H9 (cell line): ENCODE measurements at regions not wholly inside any gene's neighbourhood (a gene's known extent, or its start where the extent isn't known, plus 50 kb on each side); places are given as distances from the start of the nearest gene placed in this dataset.

ENCODE experiments used
- DNase-seq: peaks from one replicate; pipeline ENCODE4 v3.0.0-alpha.2; 2017
- H2AFZ ChIP-seq: one replicate; pipeline ENCODE4 v1.6.1; 2013; ENCODE audit warnings: mild to moderate bottlenecking, low read length, control low read depth, moderate library complexity
- H2AK5ac ChIP-seq: 2 replicates; pipeline ENCODE4 v1.6.1; 2013; ENCODE audit warnings: low read length, control low read depth, mixed read lengths; ENCODE audit not compliant: insufficient read length
- H2BK120ac ChIP-seq: one replicate; pipeline ENCODE4 v1.6.1; 2013; ENCODE audit warnings: low read depth, mild to moderate bottlenecking, low read length, control low read depth, inconsistent platforms; ENCODE audit not compliant: poor library complexity, severe bottlenecking
- H2BK12ac ChIP-seq: 2 replicates; pipeline ENCODE4 v1.6.1; 2013; ENCODE audit warnings: low read length, control low read depth, mixed read lengths, low read depth; ENCODE audit not compliant: insufficient read length
- H2BK15ac ChIP-seq: 2 replicates; pipeline ENCODE4 v1.6.1; 2013; ENCODE audit warnings: low read depth, low read length, control low read depth
- H2BK20ac ChIP-seq: one replicate; pipeline ENCODE4 v1.6.1; 2013; ENCODE audit warnings: low read depth, mild to moderate bottlenecking, low read length, control low read depth, inconsistent platforms; ENCODE audit not compliant: poor library complexity, severe bottlenecking
- H2BK5ac ChIP-seq: 2 replicates; pipeline ENCODE4 v1.6.1; 2013; ENCODE audit warnings: low read length, control low read depth, mixed read lengths; ENCODE audit not compliant: insufficient read length
- H3K14ac ChIP-seq: 2 replicates; pipeline ENCODE4 v1.6.1; 2013; ENCODE audit warnings: low read length, control low read depth; ENCODE audit not compliant: insufficient read depth
- H3K18ac ChIP-seq: 2 replicates; pipeline ENCODE4 v1.6.1; 2013; ENCODE audit warnings: low read depth, mild to moderate bottlenecking, mixed read lengths, low read length, control low read depth; ENCODE audit not compliant: insufficient read length
- H3K23ac ChIP-seq: 2 replicates; pipeline ENCODE4 v1.6.1; 2013; ENCODE audit warnings: low read length, control low read depth, mixed read lengths, low read depth; ENCODE audit not compliant: insufficient read length
- H3K23me2 ChIP-seq: 2 replicates; pipeline ENCODE4 v1.6.1; 2013; ENCODE audit warnings: low read depth, mild to moderate bottlenecking, mixed read lengths, low read length, control low read depth; ENCODE audit not compliant: insufficient read length, poor library complexity, severe bottlenecking
- H3K27ac ChIP-seq: 2 replicates; pipeline ENCODE4 v1.5.1; 2013; ENCODE audit warnings: low read length, control low read depth, mixed read lengths, low read depth; ENCODE audit not compliant: insufficient read length
- H3K27me3 ChIP-seq: 2 replicates; pipeline ENCODE4 v1.6.1; 2013; ENCODE audit warnings: low read length, control low read depth, inconsistent platforms; ENCODE audit not compliant: insufficient read depth
- H3K4ac ChIP-seq: 2 replicates; pipeline ENCODE4 v1.6.1; 2013; ENCODE audit warnings: low read depth, mild to moderate bottlenecking, control low read depth, inconsistent platforms, low read length, moderate library complexity
- H3K4me1 ChIP-seq: 2 replicates; pipeline ENCODE4 v1.6.1; 2013; ENCODE audit warnings: low read length, control low read depth, inconsistent platforms; ENCODE audit not compliant: insufficient read depth
- H3K4me2 ChIP-seq: 2 replicates; pipeline ENCODE4 v1.6.1; 2013; ENCODE audit warnings: low read length, control low read depth, mixed read lengths; ENCODE audit not compliant: insufficient read length, insufficient read depth
- H3K56ac ChIP-seq: 2 replicates; pipeline ENCODE4 v1.6.1; 2013; ENCODE audit warnings: low read depth, mild to moderate bottlenecking, mixed read lengths, low read length, control low read depth; ENCODE audit not compliant: insufficient read length
- H3K79me1 ChIP-seq: 2 replicates; pipeline ENCODE4 v1.6.1; 2013; ENCODE audit warnings: low read depth, mild to moderate bottlenecking, moderate library complexity, low read length, control low read depth, inconsistent platforms; ENCODE audit not compliant: insufficient read depth, poor library complexity, severe bottlenecking
- H3K79me2 ChIP-seq: 2 replicates; pipeline ENCODE4 v1.6.1; 2013; ENCODE audit warnings: low read length, control low read depth, inconsistent platforms; ENCODE audit not compliant: insufficient read depth
- H3K9ac ChIP-seq: 2 replicates; pipeline ENCODE4 v1.6.1; 2013; ENCODE audit warnings: low read length, control low read depth, mixed read lengths; ENCODE audit not compliant: insufficient read length; ENCODE audit errors: extremely low read depth
- H3K9me3 ChIP-seq: one replicate; pipeline ENCODE4 v1.6.1; 2013; ENCODE audit warnings: low read depth, low read length, inconsistent platforms; ENCODE audit not compliant: control insufficient read depth
- H3T11ph ChIP-seq: one replicate; pipeline ENCODE4 v1.6.1; 2013; ENCODE audit warnings: mild to moderate bottlenecking, low read length, control low read depth, inconsistent platforms
- H4K20me1 ChIP-seq: one replicate; pipeline ENCODE4 v1.6.1; 2013; ENCODE audit not compliant: control insufficient read depth, insufficient read length, insufficient read depth
- H4K5ac ChIP-seq: 2 replicates; pipeline ENCODE4 v1.6.1; 2013; ENCODE audit warnings: low read depth, mild to moderate bottlenecking, mixed read lengths, low read length, control low read depth; ENCODE audit not compliant: insufficient read length
- H4K8ac ChIP-seq: replicated peaks from 2 replicates; pipeline ENCODE4 v1.6.1; 2013; ENCODE audit warnings: low read length, control low read depth, mixed read lengths, low read depth; ENCODE audit not compliant: insufficient read length
- H4K91ac ChIP-seq: 2 replicates; pipeline ENCODE4 v1.6.1; 2013; ENCODE audit warnings: low read depth, mild to moderate bottlenecking, moderate library complexity, mixed read lengths, low read length, control low read depth; ENCODE audit not compliant: insufficient read length
- H3K27ac Mint-ChIP-seq, 3 experiments: 2 replicates in 2 of 3; 3 replicates in 1 of 3; pipeline ENCODE4 v1.8.0; 2020 to 2021; ENCODE audit warnings: mixed read lengths in 3 of 3, mild to moderate bottlenecking in 1 of 3, moderate library complexity in 1 of 3
- H3K27me3 Mint-ChIP-seq: 2 replicates; pipeline ENCODE4 v1.8.0; 2021; ENCODE audit warnings: low read depth, mild to moderate bottlenecking, moderate library complexity, mixed read lengths
- H3K36me3 Mint-ChIP-seq, 3 experiments: 2 replicates in 2 of 3; 3 replicates in 1 of 3; pipeline ENCODE4 v1.8.0; 2020 to 2021; ENCODE audit warnings: low read depth in 3 of 3, mixed read lengths in 3 of 3; ENCODE audit not compliant: insufficient read depth in 1 of 3
- H3K4me1 Mint-ChIP-seq, 2 experiments: 2 replicates each; pipeline ENCODE4 v1.8.0; 2020; ENCODE audit warnings: mixed read lengths in 2 of 2
- H3K4me3 Mint-ChIP-seq, 2 experiments: 2 replicates in 1 of 2; 3 replicates in 1 of 2; pipeline ENCODE4 v1.8.0; 2020 to 2021; ENCODE audit warnings: mild to moderate bottlenecking in 2 of 2, mixed read lengths in 2 of 2, moderate library complexity in 1 of 2
- H3K9me3 Mint-ChIP-seq, 2 experiments: 2 replicates in 1 of 2; 3 replicates in 1 of 2; pipeline ENCODE4 v1.8.0; 2020; ENCODE audit warnings: mild to moderate bottlenecking in 2 of 2, mixed read lengths in 2 of 2, moderate library complexity in 1 of 2
- WGBS: extraction: QIAGEN DNeasy Blood & Tissue Kit; methylation state at CpG from one replicate; pipeline ENCODE4 v1.1.7; 2013; ENCODE audit warnings: missing lambda C conversion rate, low lambda C conversion rate, mixed read lengths; ENCODE audit not compliant: insufficient read length; ENCODE audit errors: extremely low coverage; 5-methylcytosine and 5-hydroxymethylcytosine counted together
- TF ChIP-seq, protein P1 (sequence below): fragments of 200-600 bp; sonication (generic); conservative IDR thresholded peaks from 3 replicates; pipeline ENCODE4 v1.8.0; 2021; ENCODE audit warnings: antibody characterized with exemption, mild to moderate bottlenecking

GRCh38 chrX:25648790-25649189 lies 489.4 kb upstream of the MAGEB18 start:
- Mint-ChIP-seq H3K36me3 (no peaks in the 10 kb centered on the region; a peak in 2 of 7 replicates), H3K27ac (no peak overlapping the region), H3K4me3 (no peak overlapping the region), H3K9me3 (peaks cover 73 to 75% of the 10 kb centered on the region in 2 experiments), H3K27me3 (no peaks in the 10 kb centered on the region), H3K4me1 (no peaks in the 10 kb centered on the region)
- DNase-seq: no peak
- Histone ChIP-seq H4K8ac (no peak overlapping the region), H3K23me2 (no peaks in the 10 kb centered on the region), H3K4me2 (no peak overlapping the region), H2AFZ (no peak overlapping the region), H3K14ac (no peak overlapping the region), H3K9ac (no peak overlapping the region), H2AK5ac (no peak overlapping the region), H3K4ac (no peak overlapping the region), H3K18ac (no peak overlapping the region), H3T11ph (no peak overlapping the region), H3K9me3 (no peaks in the 10 kb centered on the region), H4K91ac (no peak overlapping the region), H2BK20ac (no peak overlapping the region), H3K4me1 (no peaks in the 10 kb centered on the region), H3K23ac (no peak overlapping the region), H3K27me3 (no peaks in the 10 kb centered on the region), H4K5ac (no peak overlapping the region), H2BK120ac (no peak overlapping the region), H3K79me1 (no peaks in the 10 kb centered on the region), H3K27ac (no peak overlapping the region), H3K56ac (no peak overlapping the region), H2BK12ac (no peak overlapping the region), H4K20me1 (no peaks in the 10 kb centered on the region), H3K79me2 (no peaks in the 10 kb centered on the region), H2BK5ac (no peak overlapping the region), H2BK15ac (no peak overlapping the region)
- TF ChIP-seq, protein P1, sequence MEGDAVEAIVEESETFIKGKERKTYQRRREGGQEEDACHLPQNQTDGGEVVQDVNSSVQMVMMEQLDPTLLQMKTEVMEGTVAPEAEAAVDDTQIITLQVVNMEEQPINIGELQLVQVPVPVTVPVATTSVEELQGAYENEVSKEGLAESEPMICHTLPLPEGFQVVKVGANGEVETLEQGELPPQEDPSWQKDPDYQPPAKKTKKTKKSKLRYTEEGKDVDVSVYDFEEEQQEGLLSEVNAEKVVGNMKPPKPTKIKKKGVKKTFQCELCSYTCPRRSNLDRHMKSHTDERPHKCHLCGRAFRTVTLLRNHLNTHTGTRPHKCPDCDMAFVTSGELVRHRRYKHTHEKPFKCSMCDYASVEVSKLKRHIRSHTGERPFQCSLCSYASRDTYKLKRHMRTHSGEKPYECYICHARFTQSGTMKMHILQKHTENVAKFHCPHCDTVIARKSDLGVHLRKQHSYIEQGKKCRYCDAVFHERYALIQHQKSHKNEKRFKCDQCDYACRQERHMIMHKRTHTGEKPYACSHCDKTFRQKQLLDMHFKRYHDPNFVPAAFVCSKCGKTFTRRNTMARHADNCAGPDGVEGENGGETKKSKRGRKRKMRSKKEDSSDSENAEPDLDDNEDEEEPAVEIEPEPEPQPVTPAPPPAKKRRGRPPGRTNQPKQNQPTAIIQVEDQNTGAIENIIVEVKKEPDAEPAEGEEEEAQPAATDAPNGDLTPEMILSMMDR: no peak
- no CpG with 5 or more reads among the region's 2 CpGs for WGBS
